Ishikawa (cell line): ENCODE measurements at regions not wholly inside any gene's neighbourhood (a gene's known extent, or its start where the extent isn't known, plus 50 kb on each side); places are given as distances from the start of the nearest gene placed in this dataset.
A peak's percentile ranks its signal among the peaks of the same experiment; 100 is the strongest.

Source experiments
- CEBPB ChIP-seq: IDR thresholded peaks from 2 replicates; pipeline ENCODE4 v1.6.1; 2012
- CREB1 ChIP-seq: IDR thresholded peaks from 2 replicates; pipeline ENCODE4 v1.6.1; 2012; ENCODE audit warnings: low read depth
- EGR1 ChIP-seq: IDR thresholded peaks from 2 replicates; pipeline ENCODE4 v1.6.1; 2012
- EP300 ChIP-seq: IDR thresholded peaks from 2 replicates; pipeline ENCODE4 v1.6.1; 2012; ENCODE audit warnings: borderline replicate concordance
- FOXM1 ChIP-seq: IDR thresholded peaks from 2 replicates; pipeline ENCODE4 v1.6.1; 2012; ENCODE audit warnings: low read depth, borderline replicate concordance
- NFIC ChIP-seq: IDR thresholded peaks from 2 replicates; pipeline ENCODE4 v1.6.1; 2012
- RAD21 ChIP-seq: IDR thresholded peaks from 2 replicates; pipeline ENCODE4 v1.6.1; 2012; ENCODE audit warnings: low read depth
- TAF1 ChIP-seq: IDR thresholded peaks from 2 replicates; pipeline ENCODE4 v1.6.1; 2012; ENCODE audit warnings: low read depth, mild to moderate bottlenecking
- TCF12 ChIP-seq: IDR thresholded peaks from 2 replicates; pipeline ENCODE4 v1.6.1; 2012; ENCODE audit warnings: low read depth
- TEAD4 ChIP-seq: IDR thresholded peaks from 2 replicates; pipeline ENCODE4 v1.6.1; 2012
- USF1 ChIP-seq: IDR thresholded peaks from 2 replicates; pipeline ENCODE4 v1.6.1; 2012
- YY1 ChIP-seq: IDR thresholded peaks from 2 replicates; pipeline ENCODE4 v1.6.1; 2012; ENCODE audit warnings: low read depth
- ZBTB7A ChIP-seq: IDR thresholded peaks from 2 replicates; pipeline ENCODE4 v1.6.1; 2012; ENCODE audit warnings: low read depth
- TF ChIP-seq, protein P1 (sequence below): IDR thresholded peaks from 2 replicates; pipeline ENCODE4 v1.6.1; 2012
- TF ChIP-seq, protein P2 (sequence below): IDR thresholded peaks from 2 replicates; pipeline ENCODE4 v1.6.1; 2012; ENCODE audit warnings: low read depth, mild to moderate bottlenecking

GRCh38 chr20:50450881-50451752 is 59.1 kb upstream of the PTPN1 start:
- TF ChIP-seq CEBPB (peak; percentile 33), FOXM1 (no peak), EP300 (0 out of 2 replicates have a peak, but pooled peaks have one; percentile 20), EGR1 (no peak), TCF12 (no peak)
- TF ChIP-seq, protein P1, sequence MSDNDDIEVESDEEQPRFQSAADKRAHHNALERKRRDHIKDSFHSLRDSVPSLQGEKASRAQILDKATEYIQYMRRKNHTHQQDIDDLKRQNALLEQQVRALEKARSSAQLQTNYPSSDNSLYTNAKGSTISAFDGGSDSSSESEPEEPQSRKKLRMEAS = no peak

- TF ChIP-seq, protein P1 = no peak
- no peak for TF ChIP-seq TEAD4
- TF ChIP-seq USF1 = no peak
- TF ChIP-seq TCF12 = no peak
- no peak for TF ChIP-seq CEBPB
- no peak for TF ChIP-seq RAD21
- no peak for TF ChIP-seq TAF1
- TF ChIP-seq EP300 = no peak
- no peak for TF ChIP-seq CREB1
- no peak for TF ChIP-seq ZBTB7A
- no peak for TF ChIP-seq FOXM1
- TF ChIP-seq NFIC = no peak
- TF ChIP-seq EGR1 = no peak
- no peak for TF ChIP-seq YY1
- TF ChIP-seq, protein P2, sequence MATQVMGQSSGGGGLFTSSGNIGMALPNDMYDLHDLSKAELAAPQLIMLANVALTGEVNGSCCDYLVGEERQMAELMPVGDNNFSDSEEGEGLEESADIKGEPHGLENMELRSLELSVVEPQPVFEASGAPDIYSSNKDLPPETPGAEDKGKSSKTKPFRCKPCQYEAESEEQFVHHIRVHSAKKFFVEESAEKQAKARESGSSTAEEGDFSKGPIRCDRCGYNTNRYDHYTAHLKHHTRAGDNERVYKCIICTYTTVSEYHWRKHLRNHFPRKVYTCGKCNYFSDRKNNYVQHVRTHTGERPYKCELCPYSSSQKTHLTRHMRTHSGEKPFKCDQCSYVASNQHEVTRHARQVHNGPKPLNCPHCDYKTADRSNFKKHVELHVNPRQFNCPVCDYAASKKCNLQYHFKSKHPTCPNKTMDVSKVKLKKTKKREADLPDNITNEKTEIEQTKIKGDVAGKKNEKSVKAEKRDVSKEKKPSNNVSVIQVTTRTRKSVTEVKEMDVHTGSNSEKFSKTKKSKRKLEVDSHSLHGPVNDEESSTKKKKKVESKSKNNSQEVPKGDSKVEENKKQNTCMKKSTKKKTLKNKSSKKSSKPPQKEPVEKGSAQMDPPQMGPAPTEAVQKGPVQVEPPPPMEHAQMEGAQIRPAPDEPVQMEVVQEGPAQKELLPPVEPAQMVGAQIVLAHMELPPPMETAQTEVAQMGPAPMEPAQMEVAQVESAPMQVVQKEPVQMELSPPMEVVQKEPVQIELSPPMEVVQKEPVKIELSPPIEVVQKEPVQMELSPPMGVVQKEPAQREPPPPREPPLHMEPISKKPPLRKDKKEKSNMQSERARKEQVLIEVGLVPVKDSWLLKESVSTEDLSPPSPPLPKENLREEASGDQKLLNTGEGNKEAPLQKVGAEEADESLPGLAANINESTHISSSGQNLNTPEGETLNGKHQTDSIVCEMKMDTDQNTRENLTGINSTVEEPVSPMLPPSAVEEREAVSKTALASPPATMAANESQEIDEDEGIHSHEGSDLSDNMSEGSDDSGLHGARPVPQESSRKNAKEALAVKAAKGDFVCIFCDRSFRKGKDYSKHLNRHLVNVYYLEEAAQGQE = no peak
Measured at GRCh38 chr20:50453533-50454244, 56.5 kb upstream of the PTPN1 start.

GRCh38 chr20:50455656-50456451 is 54.3 kb upstream of the PTPN1 start:
- no peak for TF ChIP-seq TAF1
- TF ChIP-seq EP300 = no peak
- no peak for TF ChIP-seq FOXM1
- no peak for TF ChIP-seq USF1
- no peak for TF ChIP-seq CEBPB

DNA sequence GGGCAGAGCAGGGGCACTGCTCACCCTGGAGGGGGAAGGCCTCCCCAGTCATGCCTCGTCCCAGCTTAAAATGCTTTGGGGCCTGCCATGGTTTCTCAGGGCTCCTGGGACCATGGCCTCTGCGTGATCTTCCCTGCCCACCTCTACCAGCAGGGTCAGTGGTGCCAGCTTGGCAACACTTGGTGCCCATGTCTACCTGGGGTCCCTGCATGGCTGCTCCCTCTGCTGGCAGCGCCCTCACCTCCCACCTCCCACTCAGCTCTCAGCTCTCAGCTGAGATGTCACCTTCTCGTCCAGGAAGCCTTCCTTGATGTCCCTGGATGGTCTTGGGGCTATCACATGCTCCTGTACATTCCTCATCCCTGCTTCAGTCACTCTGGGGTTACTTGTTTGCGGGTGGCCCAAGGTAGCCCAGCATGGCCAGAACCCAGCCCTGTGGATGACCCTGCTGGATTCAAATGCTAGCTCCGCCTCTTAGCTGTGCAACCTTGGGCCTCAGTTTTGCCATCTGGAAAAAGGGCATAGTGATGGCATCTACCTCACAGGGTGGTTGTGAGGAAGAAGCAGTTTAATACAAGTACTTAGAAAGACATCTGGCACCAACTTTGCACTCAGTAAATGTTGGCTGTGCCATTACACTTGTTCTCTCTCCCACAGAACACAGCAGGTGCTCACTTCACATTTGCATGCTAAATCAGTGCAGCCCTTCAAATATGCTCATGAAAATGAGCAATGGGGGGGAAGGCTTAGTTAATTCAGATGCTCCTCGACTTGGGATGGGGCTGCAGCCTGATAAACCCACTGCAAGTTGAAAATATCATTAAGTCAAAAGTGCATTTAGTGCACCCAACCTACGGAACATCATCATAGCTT is 53.5 kb upstream of the PTPN1 start:
- TF ChIP-seq YY1 (no peak), USF1 (no peak), TEAD4 (no peak)
- TF ChIP-seq, protein P1 = no peak

DNA sequence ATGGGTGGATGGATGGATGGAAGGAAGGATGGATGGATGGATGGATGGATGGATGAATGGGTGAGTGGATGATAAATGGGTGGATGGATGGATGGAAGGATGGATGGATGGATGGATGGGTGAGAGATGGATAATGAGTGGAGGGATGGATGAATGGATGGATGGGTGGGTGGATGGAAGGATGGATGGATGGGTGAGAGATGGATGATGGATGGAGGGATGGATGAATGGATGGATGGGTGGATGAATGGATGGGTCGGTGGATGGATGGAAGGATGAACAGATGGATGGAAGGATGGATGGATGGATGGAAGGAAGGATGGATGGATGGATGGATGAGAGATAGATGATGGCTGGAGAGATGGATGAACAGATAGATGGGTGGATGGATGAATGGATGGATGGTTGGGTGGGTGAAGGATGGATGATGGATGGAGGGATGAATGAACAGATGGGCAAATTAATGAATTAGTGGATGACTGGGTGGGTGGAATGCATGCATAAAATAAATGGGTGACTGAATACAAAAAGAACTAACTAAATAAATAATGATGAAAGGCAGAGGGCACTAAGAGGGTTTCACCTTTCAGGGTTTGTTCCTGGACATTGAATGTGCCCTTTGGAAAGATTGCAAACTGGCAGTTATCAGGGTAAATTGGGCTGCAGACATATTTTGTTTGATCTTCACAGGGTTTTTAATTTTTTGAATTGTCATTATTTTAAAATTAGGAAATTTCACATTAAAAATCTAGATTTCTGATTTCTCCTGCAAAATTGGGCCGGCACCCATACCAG is 50.9 kb upstream of the PTPN1 start:
- TF ChIP-seq CEBPB (no peak), CREB1 (no peak), NFIC (no peak), ZBTB7A (no peak), EP300 (no peak), YY1 (no peak), TCF12 (no peak), USF1 (no peak), TAF1 (no peak), TEAD4 (no peak)
- TF ChIP-seq, protein P1 = no peak
- TF ChIP-seq, protein P2 = no peak
